HEK293 (cell line): ENCODE measurements at regions not wholly inside any gene's neighbourhood (a gene's known extent, or its start where the extent isn't known, plus 50 kb on each side); places are given as distances from the start of the nearest gene placed in this dataset.

Experiments used
- KLF9 ChIP-seq: fragments of 450-650 bp; formaldehyde crosslinking; IDR thresholded peaks from 2 replicates; pipeline ENCODE4 v1.5.1; 2016; ENCODE audit warnings: missing biosample characterization, missing genetic modification characterization, low read depth
- ZFP41 ChIP-seq: fragments of 450-650 bp; formaldehyde crosslinking; IDR thresholded peaks from 2 replicates; pipeline ENCODE4 v1.5.1; 2016; ENCODE audit warnings: missing biosample characterization, missing genetic modification characterization, borderline replicate concordance
- ZNF138 ChIP-seq: fragments of 450-650 bp; formaldehyde crosslinking; IDR thresholded peaks from 2 replicates; pipeline ENCODE4 v1.5.1; 2016; ENCODE audit warnings: missing biosample characterization, missing genetic modification characterization, borderline replicate concordance
- ZNF248 ChIP-seq: fragments of 450-650 bp; formaldehyde crosslinking; IDR thresholded peaks from 2 replicates; pipeline ENCODE4 v1.5.1; 2017; ENCODE audit warnings: missing biosample characterization, missing genetic modification characterization
- ZNF391 ChIP-seq: fragments of 450-650 bp; formaldehyde crosslinking; IDR thresholded peaks from 2 replicates; pipeline ENCODE4 v1.5.1; 2016; ENCODE audit warnings: low read depth, missing biosample characterization, missing genetic modification characterization, borderline replicate concordance
- TF ChIP-seq, protein P1 (sequence below): fragments of 450-650 bp; formaldehyde crosslinking; IDR thresholded peaks from 2 replicates; pipeline ENCODE4 v1.5.1; 2016; ENCODE audit warnings: missing biosample characterization, missing genetic modification characterization
- TF ChIP-seq, protein P2 (sequence below): fragments of 450-650 bp; formaldehyde crosslinking; IDR thresholded peaks from 2 replicates; pipeline ENCODE4 v1.5.1; 2016; ENCODE audit warnings: missing biosample characterization, missing genetic modification characterization

- TF ChIP-seq, protein P1, sequence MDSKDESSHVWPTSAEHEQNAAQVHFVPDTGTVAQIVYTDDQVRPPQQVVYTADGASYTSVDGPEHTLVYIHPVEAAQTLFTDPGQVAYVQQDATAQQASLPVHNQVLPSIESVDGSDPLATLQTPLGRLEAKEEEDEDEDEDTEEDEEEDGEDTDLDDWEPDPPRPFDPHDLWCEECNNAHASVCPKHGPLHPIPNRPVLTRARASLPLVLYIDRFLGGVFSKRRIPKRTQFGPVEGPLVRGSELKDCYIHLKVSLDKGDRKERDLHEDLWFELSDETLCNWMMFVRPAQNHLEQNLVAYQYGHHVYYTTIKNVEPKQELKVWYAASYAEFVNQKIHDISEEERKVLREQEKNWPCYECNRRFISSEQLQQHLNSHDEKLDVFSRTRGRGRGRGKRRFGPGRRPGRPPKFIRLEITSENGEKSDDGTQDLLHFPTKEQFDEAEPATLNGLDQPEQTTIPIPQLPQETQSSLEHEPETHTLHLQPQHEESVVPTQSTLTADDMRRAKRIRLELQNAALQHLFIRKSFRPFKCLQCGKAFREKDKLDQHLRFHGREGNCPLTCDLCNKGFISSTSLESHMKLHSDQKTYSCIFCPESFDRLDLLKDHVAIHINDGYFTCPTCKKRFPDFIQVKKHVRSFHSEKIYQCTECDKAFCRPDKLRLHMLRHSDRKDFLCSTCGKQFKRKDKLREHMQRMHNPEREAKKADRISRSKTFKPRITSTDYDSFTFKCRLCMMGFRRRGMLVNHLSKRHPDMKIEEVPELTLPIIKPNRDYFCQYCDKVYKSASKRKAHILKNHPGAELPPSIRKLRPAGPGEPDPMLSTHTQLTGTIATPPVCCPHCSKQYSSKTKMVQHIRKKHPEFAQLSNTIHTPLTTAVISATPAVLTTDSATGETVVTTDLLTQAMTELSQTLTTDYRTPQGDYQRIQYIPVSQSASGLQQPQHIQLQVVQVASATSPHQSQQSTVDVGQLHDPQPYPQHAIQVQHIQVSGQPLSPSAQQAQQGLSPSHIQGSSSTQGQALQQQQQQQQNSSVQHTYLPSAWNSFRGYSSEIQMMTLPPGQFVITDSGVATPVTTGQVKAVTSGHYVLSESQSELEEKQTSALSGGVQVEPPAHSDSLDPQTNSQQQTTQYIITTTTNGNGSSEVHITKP (tag by site-specific recombination): no peak
- TF ChIP-seq ZNF138: no peak
- TF ChIP-seq, protein P2, sequence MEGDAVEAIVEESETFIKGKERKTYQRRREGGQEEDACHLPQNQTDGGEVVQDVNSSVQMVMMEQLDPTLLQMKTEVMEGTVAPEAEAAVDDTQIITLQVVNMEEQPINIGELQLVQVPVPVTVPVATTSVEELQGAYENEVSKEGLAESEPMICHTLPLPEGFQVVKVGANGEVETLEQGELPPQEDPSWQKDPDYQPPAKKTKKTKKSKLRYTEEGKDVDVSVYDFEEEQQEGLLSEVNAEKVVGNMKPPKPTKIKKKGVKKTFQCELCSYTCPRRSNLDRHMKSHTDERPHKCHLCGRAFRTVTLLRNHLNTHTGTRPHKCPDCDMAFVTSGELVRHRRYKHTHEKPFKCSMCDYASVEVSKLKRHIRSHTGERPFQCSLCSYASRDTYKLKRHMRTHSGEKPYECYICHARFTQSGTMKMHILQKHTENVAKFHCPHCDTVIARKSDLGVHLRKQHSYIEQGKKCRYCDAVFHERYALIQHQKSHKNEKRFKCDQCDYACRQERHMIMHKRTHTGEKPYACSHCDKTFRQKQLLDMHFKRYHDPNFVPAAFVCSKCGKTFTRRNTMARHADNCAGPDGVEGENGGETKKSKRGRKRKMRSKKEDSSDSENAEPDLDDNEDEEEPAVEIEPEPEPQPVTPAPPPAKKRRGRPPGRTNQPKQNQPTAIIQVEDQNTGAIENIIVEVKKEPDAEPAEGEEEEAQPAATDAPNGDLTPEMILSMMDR (tag by site-specific recombination): no peak
- TF ChIP-seq ZNF248 (tag by site-specific recombination): no peak
- TF ChIP-seq ZNF391 (tag by site-specific recombination): no peak
- no peak for TF ChIP-seq KLF9 (tag by site-specific recombination)
- no peak for TF ChIP-seq ZFP41 (tag by site-specific recombination)
These were observed 125.9 kb downstream of the EBLN2 start for GRCh38 chr3:73187328-73187727.
